ENCODE measurements at regions not wholly inside any gene's neighbourhood (a gene's known extent, or its start where the extent isn't known, plus 50 kb on each side); places are given as distances from the start of the nearest gene placed in this dataset.

- TF ChIP-seq CTCF (IDR thresholded peaks at IDR 0.05) = no peak
- TF ChIP-seq POLR2A (IDR thresholded peaks at IDR 0.05) = no peak
Observed at GRCh38 chr2:39851251-39851650, 72.2 kb upstream of the THUMPD2 start.
